MM.1S (cell line): ENCODE measurements at regions not wholly inside any gene's neighbourhood (a gene's known extent, or its start where the extent isn't known, plus 50 kb on each side); places are given as distances from the start of the nearest gene placed in this dataset.

Experiments
- CTCF ChIP-seq: fragments of 300-600 bp; sonication (generic); IDR thresholded peaks from 2 replicates; pipeline ENCODE4 v1.5.1; 2016; ENCODE audit warnings: antibody characterized with exemption, low read length, mixed read lengths
- EZH2 ChIP-seq: fragments of 300-600 bp; sonication (generic); optimal IDR thresholded peaks from 2 replicates; pipeline ENCODE3; 2017; ENCODE audit warnings: low read depth, mild to moderate bottlenecking, antibody characterized with exemption, low read length, mixed read lengths
- EZH2phosphoT487 ChIP-seq: fragments of 300-600 bp; sonication (generic); IDR thresholded peaks from 2 replicates; pipeline ENCODE4 v1.6.1; 2018; ENCODE audit warnings: antibody characterized with exemption, low read length

GRCh38 chr1:98550076-98550475 lies 111.4 kb upstream of the SNX7 start:
- TF ChIP-seq CTCF (no peak), EZH2phosphoT487 (no peak), EZH2 (no peak)
